BE2C (cell line): ENCODE measurements at regions not wholly inside any gene's neighbourhood (a gene's known extent, or its start where the extent isn't known, plus 50 kb on each side); places are given as distances from the start of the nearest gene placed in this dataset.

Source experiments
- DNase-seq: peaks from one replicate; pipeline ENCODE4 v3.0.0-alpha.2; 2020
- H3K27me3 ChIP-seq: fragments of 250-450 bp; sonication (Bioruptor Pico); 2 replicates; pipeline ENCODE4 v1.5.1; 2020; ENCODE audit warnings: mild to moderate bottlenecking
- H3K36me3 ChIP-seq: fragments of 250-450 bp; sonication (Bioruptor Pico); 2 replicates; pipeline ENCODE4 v1.5.1; 2020; ENCODE audit warnings: mild to moderate bottlenecking
- H3K4me1 ChIP-seq: fragments of 250-450 bp; sonication (Bioruptor Pico); 2 replicates; pipeline ENCODE4 v1.5.1; 2020
- H3K4me3 ChIP-seq: 2 replicates; pipeline ENCODE4 v1.5.1; 2011; ENCODE audit warnings: low read depth, low read length
- H3K9me3 ChIP-seq: fragments of 250-450 bp; sonication (Bioruptor Pico); 2 replicates; pipeline ENCODE4 v1.5.1; 2020
- CTCF ChIP-seq: IDR thresholded peaks from 2 replicates; pipeline ENCODE4 v1.5.1; 2012; ENCODE audit warnings: mild to moderate bottlenecking, low read depth, low read length

- Histone ChIP-seq H3K9me3 (no peaks in the 10 kb centered on the region), H3K27me3 (no peaks in the 10 kb centered on the region), H3K4me1 (no peaks in the 10 kb centered on the region), H3K36me3 (no peaks in the 10 kb centered on the region), H3K4me3 (no peak overlapping the region)
- no peak for DNase-seq
- no peak for TF ChIP-seq CTCF
Observed at GRCh38 chr6:78398292-78398691, 469.1 kb upstream of the IRAK1BP1 start.

GRCh38 chr6:78400076-78400475 is 467.3 kb upstream of the IRAK1BP1 start:
- no peaks in the 10 kb centered on the region for H3K4me1 ChIP-seq
- no peaks in the 10 kb centered on the region for H3K36me3 ChIP-seq
- H3K9me3 ChIP-seq, result no peaks in the 10 kb centered on the region
- DNase-seq, result no peak
- no peaks in the 10 kb centered on the region for H3K27me3 ChIP-seq
- no peak for TF ChIP-seq CTCF
- H3K4me3 ChIP-seq, result no peak overlapping the region

- no peak for DNase-seq
- H3K4me1 ChIP-seq, result no peaks in the 10 kb centered on the region
- no peaks in the 10 kb centered on the region for H3K36me3 ChIP-seq
- H3K4me3 ChIP-seq, result no peak overlapping the region
- H3K27me3 ChIP-seq, result no peaks in the 10 kb centered on the region
- no peak for TF ChIP-seq CTCF
- H3K9me3 ChIP-seq, result no peaks in the 10 kb centered on the region
Observed at GRCh38 chr6:78427386-78427785, 440.0 kb upstream of the IRAK1BP1 start.

- DNase-seq, result no peak
- Histone ChIP-seq H3K27me3 (no peaks in the 10 kb centered on the region), H3K4me3 (no peak overlapping the region), H3K4me1 (no peaks in the 10 kb centered on the region), H3K9me3 (no peaks in the 10 kb centered on the region), H3K36me3 (no peaks in the 10 kb centered on the region)
- no peak for TF ChIP-seq CTCF
Observed at GRCh38 chr6:78430521-78430920, 436.8 kb upstream of the IRAK1BP1 start.

- TF ChIP-seq CTCF, result no peak
- DNase-seq, result no peak
- no peaks in the 10 kb centered on the region for H3K9me3 ChIP-seq
- H3K4me1 ChIP-seq, result peaks cover 2% of the 10 kb centered on the region; the same call in 1 of the 2 replicates
- no peak overlapping the region for H3K4me3 ChIP-seq
- no peaks in the 10 kb centered on the region; the same call in 1 of the 2 replicates for H3K27me3 ChIP-seq
- no peaks in the 10 kb centered on the region for H3K36me3 ChIP-seq
Observed at GRCh38 chr6:78435671-78436070, 431.7 kb upstream of the IRAK1BP1 start.

GRCh38 chr6:78436335-78436734 is 431.0 kb upstream of the IRAK1BP1 start:
- Histone ChIP-seq H3K4me1 (peaks cover 2% of the 10 kb centered on the region; the same call in 1 of the 2 replicates), H3K36me3 (no peaks in the 10 kb centered on the region), H3K27me3 (no peaks in the 10 kb centered on the region; the same call in 1 of the 2 replicates), H3K4me3 (no peak overlapping the region), H3K9me3 (no peaks in the 10 kb centered on the region)
- peak; percentile 56 for TF ChIP-seq CTCF
- DNase-seq, result peak; percentile 14
